ENCODE measurements at regions not wholly inside any gene's neighbourhood (a gene's known extent, or its start where the extent isn't known, plus 50 kb on each side); places are given as distances from the start of the nearest gene placed in this dataset.
A peak's percentile ranks its signal among the peaks of the same experiment; 100 is the strongest.
"Not testable (repeated sequence)": the region's sequence is repeated elsewhere in the genome, so short reads cannot be mapped to it uniquely, and the experiment has no call there.

- peak in 1 of 2 donors; percentile 2 for DNase-seq
These were observed 790.8 kb upstream of the KCND2 start for GRCh38 chr7:119482209-119482608.

- peak; percentile 5 to 37 for DNase-seq
These were observed 790.3 kb upstream of the KCND2 start for GRCh38 chr7:119482671-119483070.

- no peak for DNase-seq
These were observed 789.6 kb upstream of the KCND2 start for GRCh38 chr7:119483364-119483763.

- no peak for DNase-seq
These were observed 758.6 kb upstream of the KCND2 start for GRCh38 chr7:119514326-119514725.

GRCh38 chr7:119515214-119515613 is 757.8 kb upstream of the KCND2 start:
- DNase-seq, result no peak

GRCh38 chr7:119515962-119516361 is 757.0 kb upstream of the KCND2 start:
- no peak for DNase-seq

- no peak for DNase-seq
These were observed 750.7 kb upstream of the KCND2 start for GRCh38 chr7:119522263-119522662.

GRCh38 chr7:119522698-119523097 is 750.3 kb upstream of the KCND2 start:
- DNase-seq, result no peak

- DNase-seq, result no peak
These were observed 727.9 kb upstream of the KCND2 start for GRCh38 chr7:119545118-119545517.

- DNase-seq, result no peak
These were observed 717.2 kb upstream of the KCND2 start for GRCh38 chr7:119555788-119556187.

GRCh38 chr7:119556436-119556835 is 716.5 kb upstream of the KCND2 start:
- no peak for DNase-seq

- DNase-seq, result no peak
These were observed 711.2 kb upstream of the KCND2 start for GRCh38 chr7:119561751-119562150.

GRCh38 chr7:119562839-119563238 is 710.1 kb upstream of the KCND2 start:
- DNase-seq, result no peak

GRCh38 chr7:119571666-119572065 is 701.3 kb upstream of the KCND2 start:
- no peak for DNase-seq

GRCh38 chr7:119572132-119572531 is 700.8 kb upstream of the KCND2 start:
- DNase-seq, result no peak

GRCh38 chr7:119572541-119572940 is 700.4 kb upstream of the KCND2 start:
- no peak for DNase-seq

- no peak for DNase-seq
These were observed 694.9 kb upstream of the KCND2 start for GRCh38 chr7:119578116-119578515.

GRCh38 chr7:119594956-119595355 is 678.0 kb upstream of the KCND2 start:
- no peak for DNase-seq

- no peak for DNase-seq
These were observed 676.3 kb upstream of the KCND2 start for GRCh38 chr7:119596651-119597050.

GRCh38 chr7:119606297-119606696 is 666.7 kb upstream of the KCND2 start:
- DNase-seq, result no peak

GRCh38 chr7:119620769-119621168 is 652.2 kb upstream of the KCND2 start:
- no peak for DNase-seq

- no peak for DNase-seq
These were observed 649.5 kb upstream of the KCND2 start for GRCh38 chr7:119623427-119623826.

- no peak for DNase-seq
These were observed 642.5 kb upstream of the KCND2 start for GRCh38 chr7:119630406-119630969.

- DNase-seq, result not testable (repeated sequence)
These were observed 639.2 kb upstream of the KCND2 start for GRCh38 chr7:119633812-119634211.

- DNase-seq, result no peak
These were observed 632.6 kb upstream of the KCND2 start for GRCh38 chr7:119640326-119640725.

GRCh38 chr7:119640861-119641260 is 632.1 kb upstream of the KCND2 start:
- DNase-seq, result no peak
